HepG2 (cell line): ENCODE measurements at regions not wholly inside any gene's neighbourhood (a gene's known extent, or its start where the extent isn't known, plus 50 kb on each side); places are given as distances from the start of the nearest gene placed in this dataset.

Source experiments
- ATAC-seq: fragments of 200-7000 bp; cut with Tn5 transposase; 3 replicates; pipeline ENCODE4 v1.9.1; 2020; ENCODE audit warnings: mild to moderate bottlenecking, moderate library complexity
- BruUV-seq: library from RNA; stranded (reverse); fragments of 400-500 nt; replicated peaks from 2 replicates; lab custom pipeline; 2021; lab: Mats Ljungman, UMichigan
- CTCF ChIA-PET: fragments of 300-600 bp; formaldehyde crosslinking; extraction: SDS; loops from one replicate; lab custom pipeline; 2021; ENCODE audit warnings: low total read pairs, inconsistent platforms, low intra/inter-chr PET ratio; lab: Yijun Ruan, JAX
- POLR2A ChIA-PET: fragments of 350-600 bp; sonication (Branson Sonifier 250); formaldehyde crosslinking; loops from one replicate; lab custom pipeline; 2020; ENCODE audit warnings: antibody characterized with exemption, inconsistent platforms; lab: Yijun Ruan, JAX
- DNase-seq: peaks from one replicate; pipeline ENCODE4 v3.0.0-alpha.2; 2015; ENCODE audit warnings: low spot score
- FAIRE-seq: peaks from 3 replicates; lab custom pipeline; 2011; peaks lifted over from hg19 to GRCh38; lab: Jason Lieb, UNC
- H2AFZ ChIP-seq: one replicate; pipeline ENCODE4 v1.6.1; 2011; ENCODE audit warnings: low read length, inconsistent platforms
- H3K27ac ChIP-seq: fragments of 300-600 bp; 3 replicates; pipeline ENCODE4 v1.8.0; 2011; ENCODE audit warnings: mixed run types, mild to moderate bottlenecking, mixed read lengths, low read length, inconsistent platforms; ENCODE audit not compliant: insufficient read depth; ENCODE audit errors: extremely low read length
- H3K27me3 ChIP-seq, 2 experiments: fragments of 200-600 bp in 1 of 2; 2 replicates in 1 of 2; 3 replicates in 1 of 2; pipeline versions ENCODE4 v1.6.0 to v1.8.0; 2011; ENCODE audit warnings: low read length in 2 of 2, mild to moderate bottlenecking in 2 of 2, moderate library complexity in 2 of 2, inconsistent platforms in 1 of 2; ENCODE audit not compliant: insufficient read depth in 2 of 2, control insufficient read depth in 1 of 2
- H3K36me3 ChIP-seq, 2 experiments: fragments of 200-600 bp in 1 of 2; replicated peaks in 1 of 2; 2 replicates in 1 of 2; 3 replicates in 1 of 2; pipeline versions ENCODE4 v1.5.1 to v1.8.0; 2011; ENCODE audit warnings: low read length in 2 of 2, inconsistent platforms in 1 of 2; ENCODE audit not compliant: insufficient read depth in 2 of 2, control insufficient read depth in 1 of 2
- H3K4me1 ChIP-seq: 2 replicates; pipeline ENCODE4 v1.5.1; 2012; ENCODE audit warnings: low read length, inconsistent platforms; ENCODE audit not compliant: insufficient read depth
- H3K4me2 ChIP-seq: 2 replicates; pipeline ENCODE4 v1.6.0; 2011; ENCODE audit warnings: low read depth, low read length, inconsistent platforms
- H3K4me3 ChIP-seq, 3 experiments: fragments of 200-600 bp in 1 of 3; sonication (generic), shearing (Covaris generic) in 1 of 3; replicated peaks in 1 of 3; 2 replicates each; pipeline ENCODE4 v1.5.1; 2011 to 2016; ENCODE audit warnings: low read length in 3 of 3, inconsistent platforms in 2 of 3, low read depth in 2 of 3, mild to moderate bottlenecking in 2 of 3, control low read depth in 1 of 3, mixed read lengths in 1 of 3; ENCODE audit not compliant: insufficient read depth in 1 of 3
- H3K79me2 ChIP-seq: one replicate; pipeline ENCODE4 v1.6.1; 2011; ENCODE audit warnings: low read length, inconsistent platforms; ENCODE audit not compliant: insufficient read depth
- H3K9ac ChIP-seq: 2 replicates; pipeline ENCODE4 v1.6.0; 2011; ENCODE audit warnings: mild to moderate bottlenecking, low read depth, low read length, inconsistent platforms; ENCODE audit not compliant: insufficient read depth
- H3K9me3 ChIP-seq: 2 replicates; pipeline ENCODE4 v1.5.1; 2012; ENCODE audit warnings: mild to moderate bottlenecking, low read length
- H4K20me1 ChIP-seq: 2 replicates; pipeline ENCODE4 v1.6.0; 2011; ENCODE audit warnings: inconsistent platforms, mild to moderate bottlenecking, low read length, moderate library complexity; ENCODE audit not compliant: insufficient read depth
- FOXJ3 ChIP-seq: sonication (generic); formaldehyde crosslinking; IDR thresholded peaks from 2 replicates; pipeline ENCODE4 v1.4.0; 2020; ENCODE audit warnings: missing genetic modification reagents, mild to moderate bottlenecking, borderline replicate concordance
- MTA3 ChIP-seq: sonication (generic); formaldehyde crosslinking; IDR thresholded peaks from 2 replicates; pipeline ENCODE4 v1.4.0; 2020; ENCODE audit warnings: missing genetic modification reagents
- NFKBIZ ChIP-seq: IDR thresholded peaks from 2 replicates; pipeline ENCODE4 v1.6.1; 2018; ENCODE audit warnings: missing genetic modification reagents, missing compliant biosample characterization
- NFYC ChIP-seq: IDR thresholded peaks from 2 replicates; pipeline ENCODE4 v1.6.1; 2016; ENCODE audit warnings: missing genetic modification reagents, missing compliant biosample characterization
- PHF5A ChIP-seq: IDR thresholded peaks from one replicate; pipeline ENCODE4 v1.6.1; 2018; ENCODE audit warnings: low read depth, missing genetic modification reagents; ENCODE audit not compliant: unreplicated experiment
- RFXANK ChIP-seq: IDR thresholded peaks from 2 replicates; pipeline ENCODE4 v1.6.1; 2016
- SMAD9 ChIP-seq: sonication (generic); formaldehyde crosslinking; IDR thresholded peaks from 2 replicates; pipeline ENCODE4 v1.5.1; 2020; ENCODE audit warnings: mild to moderate bottlenecking, missing genetic modification reagents
- SMARCC2 ChIP-seq: fragments of 450-650 bp; IDR thresholded peaks from 2 replicates; pipeline ENCODE4 v1.6.1; 2017; ENCODE audit warnings: antibody characterized with exemption, mild to moderate bottlenecking
- ZC3H4 ChIP-seq: sonication (generic); formaldehyde crosslinking; IDR thresholded peaks from 2 replicates; pipeline ENCODE4 v1.4.0; 2020; ENCODE audit warnings: missing genetic modification reagents, borderline replicate concordance
- ZFP36 ChIP-seq: fragments of 150-350 bp; IDR thresholded peaks from 2 replicates; pipeline ENCODE4 v1.6.1; 2018; ENCODE audit warnings: borderline replicate concordance, low read length, low read depth; ENCODE audit not compliant: partially characterized antibody
- ZNF256 ChIP-seq: sonication (generic); formaldehyde crosslinking; conservative IDR thresholded peaks from 2 replicates; pipeline ENCODE4 v1.4.0; 2020; ENCODE audit warnings: missing genetic modification reagents
- ZNF446 ChIP-seq: sonication (generic); formaldehyde crosslinking; IDR thresholded peaks from 2 replicates; pipeline ENCODE4 v1.5.0; 2020; ENCODE audit warnings: mild to moderate bottlenecking, missing genetic modification reagents
- ZNF530 ChIP-seq: sonication (generic); formaldehyde crosslinking; IDR thresholded peaks from 2 replicates; pipeline ENCODE4 v1.5.0; 2020; ENCODE audit warnings: low read depth, mild to moderate bottlenecking, missing genetic modification reagents
- ZNF674 ChIP-seq: sonication (generic); formaldehyde crosslinking; IDR thresholded peaks from 2 replicates; pipeline ENCODE4 v1.5.0; 2020; ENCODE audit warnings: low read depth, mild to moderate bottlenecking, missing genetic modification reagents
- ZNF768 ChIP-seq: sonication (generic); formaldehyde crosslinking; IDR thresholded peaks from 2 replicates; pipeline ENCODE4 v1.4.0; 2020; ENCODE audit warnings: missing genetic modification reagents
- WGBS: methylation state at CpG from one replicate; pipeline ENCODE4 v1.1.6; 2017; ENCODE audit warnings: low lambda C conversion rate; 5-methylcytosine and 5-hydroxymethylcytosine counted together
- in situ Hi-C: cut with HindIII; loops from 2 replicates; pipeline ENCODE4 v1.10.0; 2017; ENCODE audit warnings: low pct_unique_long_range_greater_than_20kb; ENCODE audit not compliant: extremely low pct_ligation_motif_present
- intact Hi-C: fragments of 100-400 bp; cut with micrococcal nuclease; formaldehyde crosslinking; loops from one replicate; pipeline ENCODE4 v1.10.0; 2022; ENCODE audit not compliant: unreplicated experiment
- TF ChIP-seq, protein P1 (sequence below): sonication (generic); formaldehyde crosslinking; IDR thresholded peaks from 2 replicates; pipeline ENCODE4 v1.5.1; 2020; ENCODE audit warnings: mild to moderate bottlenecking, missing genetic modification reagents, borderline replicate concordance
- TF ChIP-seq, protein P2 (sequence below): sonication (generic); formaldehyde crosslinking; IDR thresholded peaks from 2 replicates; pipeline ENCODE4 v1.5.0; 2020; ENCODE audit warnings: mild to moderate bottlenecking, missing genetic modification reagents
- TF ChIP-seq, protein P3 (sequence below): sonication (generic); formaldehyde crosslinking; IDR thresholded peaks from 2 replicates; pipeline ENCODE4 v1.5.0; 2020; ENCODE audit warnings: missing genetic modification reagents

DNA sequence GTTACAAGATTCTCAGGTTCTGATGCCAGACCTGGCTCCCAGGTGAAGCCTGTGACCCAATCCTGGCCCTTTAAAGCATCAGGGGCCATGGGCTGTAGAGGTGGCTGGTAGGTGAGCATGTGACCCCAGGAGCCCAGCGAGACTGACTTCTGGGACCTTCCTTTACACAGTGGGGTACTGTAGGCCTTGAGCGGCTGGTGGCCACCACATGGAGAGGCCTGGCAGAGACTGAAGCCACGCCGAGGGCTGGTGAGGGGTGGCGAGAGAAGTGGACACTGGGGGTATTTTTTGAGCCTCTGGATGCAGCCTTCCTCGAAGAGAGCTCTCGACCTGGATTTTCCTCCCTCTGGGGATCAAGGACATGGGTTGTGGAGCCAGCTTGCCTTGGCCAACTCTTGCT, 71.2 kb upstream of the ITGA11 start:
- 0% methylated on average over 1 of the region's 7 CpGs for WGBS
- TF ChIP-seq ZNF256: no peak
- no peak for TF ChIP-seq ZNF674 (CRISPR knock-in tag)
- no peak for TF ChIP-seq ZC3H4
- no peak for TF ChIP-seq SMARCC2
- TF ChIP-seq PHF5A (CRISPR knock-in tag): no peak
- TF ChIP-seq MTA3 (CRISPR knock-in tag): no peak
- TF ChIP-seq FOXJ3 (CRISPR knock-in tag): no peak
- TF ChIP-seq ZNF530: no peak
- TF ChIP-seq, protein P1, sequence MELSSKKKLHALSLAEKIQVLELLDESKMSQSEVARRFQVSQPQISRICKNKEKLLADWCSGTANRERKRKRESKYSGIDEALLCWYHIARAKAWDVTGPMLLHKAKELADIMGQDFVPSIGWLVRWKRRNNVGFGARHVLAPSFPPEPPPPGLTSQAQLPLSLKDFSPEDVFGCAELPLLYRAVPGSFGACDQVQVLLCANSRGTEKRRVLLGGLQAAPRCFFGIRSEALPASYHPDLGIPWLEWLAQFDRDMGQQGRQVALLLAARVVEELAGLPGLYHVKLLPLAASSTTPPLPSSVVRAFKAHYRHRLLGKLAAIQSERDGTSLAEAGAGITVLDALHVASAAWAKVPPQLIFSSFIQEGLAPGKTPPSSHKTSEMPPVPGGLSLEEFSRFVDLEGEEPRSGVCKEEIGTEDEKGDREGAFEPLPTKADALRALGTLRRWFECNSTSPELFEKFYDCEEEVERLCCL (CRISPR knock-in tag): no peak
- TF ChIP-seq, protein P2, sequence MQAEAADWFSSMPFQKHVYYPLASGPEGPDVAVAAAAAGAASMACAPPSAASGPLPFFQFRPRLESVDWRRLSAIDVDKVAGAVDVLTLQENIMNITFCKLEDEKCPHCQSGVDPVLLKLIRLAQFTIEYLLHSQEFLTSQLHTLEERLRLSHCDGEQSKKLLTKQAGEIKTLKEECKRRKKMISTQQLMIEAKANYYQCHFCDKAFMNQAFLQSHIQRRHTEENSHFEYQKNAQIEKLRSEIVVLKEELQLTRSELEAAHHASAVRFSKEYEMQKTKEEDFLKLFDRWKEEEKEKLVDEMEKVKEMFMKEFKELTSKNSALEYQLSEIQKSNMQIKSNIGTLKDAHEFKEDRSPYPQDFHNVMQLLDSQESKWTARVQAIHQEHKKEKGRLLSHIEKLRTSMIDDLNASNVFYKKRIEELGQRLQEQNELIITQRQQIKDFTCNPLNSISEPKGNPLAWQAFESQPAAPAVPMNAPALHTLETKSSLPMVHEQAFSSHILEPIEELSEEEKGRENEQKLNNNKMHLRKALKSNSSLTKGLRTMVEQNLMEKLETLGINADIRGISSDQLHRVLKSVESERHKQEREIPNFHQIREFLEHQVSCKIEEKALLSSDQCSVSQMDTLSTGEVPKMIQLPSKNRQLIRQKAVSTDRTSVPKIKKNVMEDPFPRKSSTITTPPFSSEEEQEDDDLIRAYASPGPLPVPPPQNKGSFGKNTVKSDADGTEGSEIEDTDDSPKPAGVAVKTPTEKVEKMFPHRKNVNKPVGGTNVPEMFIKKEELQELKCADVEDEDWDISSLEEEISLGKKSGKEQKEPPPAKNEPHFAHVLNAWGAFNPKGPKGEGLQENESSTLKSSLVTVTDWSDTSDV (CRISPR knock-in tag): no peak
- no peak for TF ChIP-seq SMAD9
- no peak for TF ChIP-seq NFKBIZ
- TF ChIP-seq, protein P3, sequence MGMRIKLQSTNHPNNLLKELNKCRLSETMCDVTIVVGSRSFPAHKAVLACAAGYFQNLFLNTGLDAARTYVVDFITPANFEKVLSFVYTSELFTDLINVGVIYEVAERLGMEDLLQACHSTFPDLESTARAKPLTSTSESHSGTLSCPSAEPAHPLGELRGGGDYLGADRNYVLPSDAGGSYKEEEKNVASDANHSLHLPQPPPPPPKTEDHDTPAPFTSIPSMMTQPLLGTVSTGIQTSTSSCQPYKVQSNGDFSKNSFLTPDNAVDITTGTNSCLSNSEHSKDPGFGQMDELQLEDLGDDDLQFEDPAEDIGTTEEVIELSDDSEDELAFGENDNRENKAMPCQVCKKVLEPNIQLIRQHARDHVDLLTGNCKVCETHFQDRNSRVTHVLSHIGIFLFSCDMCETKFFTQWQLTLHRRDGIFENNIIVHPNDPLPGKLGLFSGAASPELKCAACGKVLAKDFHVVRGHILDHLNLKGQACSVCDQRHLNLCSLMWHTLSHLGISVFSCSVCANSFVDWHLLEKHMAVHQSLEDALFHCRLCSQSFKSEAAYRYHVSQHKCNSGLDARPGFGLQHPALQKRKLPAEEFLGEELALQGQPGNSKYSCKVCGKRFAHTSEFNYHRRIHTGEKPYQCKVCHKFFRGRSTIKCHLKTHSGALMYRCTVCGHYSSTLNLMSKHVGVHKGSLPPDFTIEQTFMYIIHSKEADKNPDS (CRISPR knock-in tag): no peak
- TF ChIP-seq NFYC (CRISPR knock-in tag): no peak
- TF ChIP-seq RFXANK (CRISPR knock-in tag): no peak
- TF ChIP-seq ZNF768 (CRISPR knock-in tag): no peak
- no peak for TF ChIP-seq ZNF446 (CRISPR knock-in tag)
- TF ChIP-seq ZFP36: no peak
- intact Hi-C loops: no loop called here
- BruUV-seq: no TSS peak
- H3K27ac ChIP-seq: no peak overlapping the region
- no peak overlapping the region for H2AFZ ChIP-seq
- in situ Hi-C loops: no loop called here
- FAIRE-seq: no peak
- H3K27me3 ChIP-seq: peaks cover 0 to 30% of the 10 kb centered on the region in 2 experiments; a peak in 2 of 5 replicates
- no peak for ATAC-seq
- H3K9ac ChIP-seq: no peak overlapping the region
- ChIA-PET CTCF (no interaction called here), POLR2A (no interaction called here)
- H3K4me1 ChIP-seq: no peaks in the 10 kb centered on the region
- H3K4me2 ChIP-seq: no peak overlapping the region
- no peak for DNase-seq
- no peaks in the 10 kb centered on the region for H3K79me2 ChIP-seq
- H3K36me3 ChIP-seq: no peaks in the 10 kb centered on the region
- no peak overlapping the region for H3K4me3 ChIP-seq
- H4K20me1 ChIP-seq: no peaks in the 10 kb centered on the region
- H3K9me3 ChIP-seq: no peaks in the 10 kb centered on the region
